Chondrocyte (in vitro differentiated cells): ENCODE measurements at regions not wholly inside any gene's neighbourhood (a gene's known extent, or its start where the extent isn't known, plus 50 kb on each side); places are given as distances from the start of the nearest gene placed in this dataset.

Experiments used
- DNase-seq: peaks from one replicate; pipeline ENCODE4 v3.0.0; 2021; ENCODE audit warnings: mixed read lengths, low spot score
- H3K27ac Mint-ChIP-seq: one replicate; pipeline ENCODE4 v1.8.0; 2021; ENCODE audit warnings: mild to moderate bottlenecking, moderate library complexity, mixed read lengths; ENCODE audit not compliant: unreplicated experiment
- H3K27me3 Mint-ChIP-seq: 2 replicates; pipeline ENCODE4 v1.8.0; 2021; ENCODE audit warnings: low read depth, mixed read lengths
- H3K36me3 Mint-ChIP-seq: 2 replicates; pipeline ENCODE4 v1.8.0; 2021; ENCODE audit warnings: low read depth, mixed read lengths
- H3K4me1 Mint-ChIP-seq: 2 replicates; pipeline ENCODE4 v1.8.0; 2021; ENCODE audit warnings: low read depth, mild to moderate bottlenecking, mixed read lengths
- H3K4me3 Mint-ChIP-seq: one replicate; pipeline ENCODE4 v1.8.0; 2021; ENCODE audit warnings: mild to moderate bottlenecking, moderate library complexity, mixed read lengths; ENCODE audit not compliant: unreplicated experiment
- H3K9me3 Mint-ChIP-seq: 2 replicates; pipeline ENCODE4 v1.8.0; 2021; ENCODE audit warnings: low read depth, mixed read lengths
- CTCF ChIP-seq: fragments of 200-600 bp; sonication (generic); IDR thresholded peaks from 2 replicates; pipeline ENCODE4 v1.5.0; 2021; ENCODE audit warnings: antibody characterized with exemption, mild to moderate bottlenecking, moderate library complexity

- Mint-ChIP-seq H3K27ac (no peak overlapping the region), H3K4me1 (peaks cover 14% of the 10 kb centered on the region), H3K4me3 (no peak overlapping the region), H3K27me3 (peaks cover 10% of the 10 kb centered on the region), H3K9me3 (no peaks in the 10 kb centered on the region), H3K36me3 (no peaks in the 10 kb centered on the region)
- no peak for DNase-seq
- no peak for TF ChIP-seq CTCF
These were observed 93.6 kb upstream of the TAF1B start for GRCh38 chr2:9749546-9750223.

GRCh38 chr2:9750224-9751215 is 92.8 kb upstream of the TAF1B start:
- Mint-ChIP-seq H3K36me3 (no peaks in the 10 kb centered on the region), H3K9me3 (no peaks in the 10 kb centered on the region), H3K4me1 (peaks cover 6% of the 10 kb centered on the region), H3K27me3 (peaks cover 12% of the 10 kb centered on the region), H3K4me3 (no peak overlapping the region), H3K27ac (no peak overlapping the region)
- DNase-seq = no peak
- TF ChIP-seq CTCF = no peak

GRCh38 chr2:9751831-9752230 is 91.4 kb upstream of the TAF1B start:
- DNase-seq = no peak
- H3K9me3 Mint-ChIP-seq = no peaks in the 10 kb centered on the region
- no peak for TF ChIP-seq CTCF
- H3K27me3 Mint-ChIP-seq = peaks cover 12% of the 10 kb centered on the region
- peaks cover 6% of the 10 kb centered on the region for H3K4me1 Mint-ChIP-seq
- H3K27ac Mint-ChIP-seq = no peak overlapping the region
- H3K36me3 Mint-ChIP-seq = no peaks in the 10 kb centered on the region
- no peak overlapping the region for H3K4me3 Mint-ChIP-seq

- no peaks in the 10 kb centered on the region for H3K36me3 Mint-ChIP-seq
- peaks cover 12% of the 10 kb centered on the region for H3K27me3 Mint-ChIP-seq
- no peak for DNase-seq
- H3K4me1 Mint-ChIP-seq = peaks cover 12% of the 10 kb centered on the region
- H3K27ac Mint-ChIP-seq = no peak overlapping the region
- H3K4me3 Mint-ChIP-seq = no peak overlapping the region
- no peaks in the 10 kb centered on the region for H3K9me3 Mint-ChIP-seq
- no peak for TF ChIP-seq CTCF
These were observed 90.6 kb upstream of the TAF1B start for GRCh38 chr2:9752441-9753275.

GRCh38 chr2:9753276-9753600 is 90.0 kb upstream of the TAF1B start:
- no peaks in the 10 kb centered on the region for H3K36me3 Mint-ChIP-seq
- peaks cover 12% of the 10 kb centered on the region for H3K27me3 Mint-ChIP-seq
- H3K4me3 Mint-ChIP-seq = peak overlapping the region; percentile 47
- no peak for TF ChIP-seq CTCF
- H3K4me1 Mint-ChIP-seq = peaks cover 18% of the 10 kb centered on the region
- DNase-seq = no peak
- no peaks in the 10 kb centered on the region for H3K9me3 Mint-ChIP-seq
- H3K27ac Mint-ChIP-seq = no peak overlapping the region
